Endothelial cell (in vitro differentiated cells): ENCODE measurements at regions not wholly inside any gene's neighbourhood (a gene's known extent, or its start where the extent isn't known, plus 50 kb on each side); places are given as distances from the start of the nearest gene placed in this dataset.

ENCODE experiments used
- DNase-seq: peaks from one replicate; pipeline ENCODE4 v3.0.0; 2021; ENCODE audit warnings: low spot score
- H3K27ac Mint-ChIP-seq: one replicate; pipeline ENCODE4 v1.8.0; 2021; ENCODE audit warnings: mixed read lengths, inconsistent platforms; ENCODE audit not compliant: unreplicated experiment
- H3K27me3 Mint-ChIP-seq: one replicate; pipeline ENCODE4 v1.8.0; 2021; ENCODE audit warnings: mild to moderate bottlenecking, moderate library complexity, mixed read lengths, inconsistent platforms; ENCODE audit not compliant: unreplicated experiment
- H3K36me3 Mint-ChIP-seq: one replicate; pipeline ENCODE4 v1.8.0; 2021; ENCODE audit warnings: mild to moderate bottlenecking, low read depth, mixed read lengths, inconsistent platforms; ENCODE audit not compliant: unreplicated experiment
- H3K4me1 Mint-ChIP-seq: one replicate; pipeline ENCODE4 v1.8.0; 2021; ENCODE audit warnings: mild to moderate bottlenecking, mixed read lengths, inconsistent platforms; ENCODE audit not compliant: unreplicated experiment
- H3K4me3 Mint-ChIP-seq: one replicate; pipeline ENCODE4 v1.8.0; 2021; ENCODE audit warnings: mild to moderate bottlenecking, mixed read lengths, inconsistent platforms; ENCODE audit not compliant: unreplicated experiment
- H3K9me3 Mint-ChIP-seq: one replicate; pipeline ENCODE4 v1.8.0; 2021; ENCODE audit warnings: mixed read lengths, inconsistent platforms; ENCODE audit not compliant: unreplicated experiment
- CTCF ChIP-seq: fragments of 200-600 bp; sonication (generic); IDR thresholded peaks from one replicate; pipeline ENCODE4 v1.5.0; 2021; ENCODE audit warnings: antibody characterized with exemption; ENCODE audit not compliant: unreplicated experiment

- H3K27ac Mint-ChIP-seq: no peak overlapping the region
- TF ChIP-seq CTCF: no peak
- H3K9me3 Mint-ChIP-seq: no peaks in the 10 kb centered on the region
- no peak overlapping the region for H3K4me3 Mint-ChIP-seq
- no peaks in the 10 kb centered on the region for H3K4me1 Mint-ChIP-seq
- H3K27me3 Mint-ChIP-seq: peaks cover 4% of the 10 kb centered on the region
- no peak for DNase-seq
- H3K36me3 Mint-ChIP-seq: no peaks in the 10 kb centered on the region
Observed at GRCh38 chr1:187763465-187763864, 934.7 kb downstream of the PLA2G4A start.

- Mint-ChIP-seq H3K9me3 (no peaks in the 10 kb centered on the region), H3K36me3 (no peaks in the 10 kb centered on the region), H3K27me3 (peaks cover 4% of the 10 kb centered on the region), H3K27ac (no peak overlapping the region), H3K4me1 (no peaks in the 10 kb centered on the region), H3K4me3 (no peak overlapping the region)
- no peak for TF ChIP-seq CTCF
- no peak for DNase-seq
Observed at GRCh38 chr1:187763976-187764375, 935.2 kb downstream of the PLA2G4A start.

GRCh38 chr1:187771396-187771795 lies 942.6 kb downstream of the PLA2G4A start:
- H3K4me3 Mint-ChIP-seq: no peak overlapping the region
- H3K36me3 Mint-ChIP-seq: no peaks in the 10 kb centered on the region
- H3K27ac Mint-ChIP-seq: no peak overlapping the region
- DNase-seq: no peak
- no peaks in the 10 kb centered on the region for H3K9me3 Mint-ChIP-seq
- no peaks in the 10 kb centered on the region for H3K4me1 Mint-ChIP-seq
- peaks cover 6% of the 10 kb centered on the region for H3K27me3 Mint-ChIP-seq
- TF ChIP-seq CTCF: no peak

GRCh38 chr1:187773168-187773567 lies 944.4 kb downstream of the PLA2G4A start:
- no peak for DNase-seq
- H3K27me3 Mint-ChIP-seq: peaks cover 2% of the 10 kb centered on the region
- TF ChIP-seq CTCF: no peak
- H3K4me1 Mint-ChIP-seq: no peaks in the 10 kb centered on the region
- H3K4me3 Mint-ChIP-seq: no peak overlapping the region
- no peak overlapping the region for H3K27ac Mint-ChIP-seq
- H3K9me3 Mint-ChIP-seq: no peaks in the 10 kb centered on the region
- no peaks in the 10 kb centered on the region for H3K36me3 Mint-ChIP-seq

GRCh38 chr1:187787736-187788135 lies 959.0 kb downstream of the PLA2G4A start:
- no peak for DNase-seq
- Mint-ChIP-seq H3K4me3 (no peak overlapping the region), H3K4me1 (no peaks in the 10 kb centered on the region), H3K27ac (no peak overlapping the region), H3K9me3 (no peaks in the 10 kb centered on the region), H3K27me3 (no peaks in the 10 kb centered on the region), H3K36me3 (no peaks in the 10 kb centered on the region)
- no peak for TF ChIP-seq CTCF
